ENCODE measurements at regions not wholly inside any gene's neighbourhood (a gene's known extent, or its start where the extent isn't known, plus 50 kb on each side); places are given as distances from the start of the nearest gene placed in this dataset.

GRCh38 chr4:22045051-22045630 is 96.6 kb upstream of the KCNIP4 start:
- no peak for DNase-seq
- no peaks in the 10 kb centered on the region for H3K4me1 ChIP-seq (replicated peaks; ENCODE audit: insufficient read depth)
- H3K4me3 ChIP-seq = no peak overlapping the region
- no peak overlapping the region for H3K4me2 ChIP-seq
- CTCF ChIA-PET = no interaction called here
- no peaks in the 10 kb centered on the region for H3K27me3 ChIP-seq (ENCODE audit: insufficient read depth, low read depth)
- no peaks in the 10 kb centered on the region for H3K79me2 ChIP-seq (ENCODE audit: low read depth)
- H3K9me2 ChIP-seq (ENCODE audit: insufficient read depth) = no peaks in the 10 kb centered on the region
- BruUV-seq (replicated peaks) = no TSS peak
- H3K9me3 ChIP-seq (ENCODE audit: insufficient read depth, low read depth) = no peaks in the 10 kb centered on the region
- no peaks in the 10 kb centered on the region for H3F3A ChIP-seq (ENCODE audit: insufficient read depth, low read depth)
- no peaks in the 10 kb centered on the region for H4K20me1 ChIP-seq (ENCODE audit: insufficient read depth)
- no peak overlapping the region for H2AFZ ChIP-seq
- H3K36me3 ChIP-seq (ENCODE audit: low read depth) = no peaks in the 10 kb centered on the region
- POLR2A ChIA-PET (ENCODE audit: unreplicated experiment) = no interaction called here
- no peak overlapping the region for H3K27ac ChIP-seq
- no peak for TF ChIP-seq EZH2 (IDR thresholded peaks at IDR 0.05; ENCODE audit: low read depth)
- TF ChIP-seq, protein P1, sequence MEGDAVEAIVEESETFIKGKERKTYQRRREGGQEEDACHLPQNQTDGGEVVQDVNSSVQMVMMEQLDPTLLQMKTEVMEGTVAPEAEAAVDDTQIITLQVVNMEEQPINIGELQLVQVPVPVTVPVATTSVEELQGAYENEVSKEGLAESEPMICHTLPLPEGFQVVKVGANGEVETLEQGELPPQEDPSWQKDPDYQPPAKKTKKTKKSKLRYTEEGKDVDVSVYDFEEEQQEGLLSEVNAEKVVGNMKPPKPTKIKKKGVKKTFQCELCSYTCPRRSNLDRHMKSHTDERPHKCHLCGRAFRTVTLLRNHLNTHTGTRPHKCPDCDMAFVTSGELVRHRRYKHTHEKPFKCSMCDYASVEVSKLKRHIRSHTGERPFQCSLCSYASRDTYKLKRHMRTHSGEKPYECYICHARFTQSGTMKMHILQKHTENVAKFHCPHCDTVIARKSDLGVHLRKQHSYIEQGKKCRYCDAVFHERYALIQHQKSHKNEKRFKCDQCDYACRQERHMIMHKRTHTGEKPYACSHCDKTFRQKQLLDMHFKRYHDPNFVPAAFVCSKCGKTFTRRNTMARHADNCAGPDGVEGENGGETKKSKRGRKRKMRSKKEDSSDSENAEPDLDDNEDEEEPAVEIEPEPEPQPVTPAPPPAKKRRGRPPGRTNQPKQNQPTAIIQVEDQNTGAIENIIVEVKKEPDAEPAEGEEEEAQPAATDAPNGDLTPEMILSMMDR (conservative IDR thresholded peaks at IDR 0.05) = no peak
- intact Hi-C loops (cut with micrococcal nuclease; ENCODE audit: unreplicated experiment) = no loop called here

DNA sequence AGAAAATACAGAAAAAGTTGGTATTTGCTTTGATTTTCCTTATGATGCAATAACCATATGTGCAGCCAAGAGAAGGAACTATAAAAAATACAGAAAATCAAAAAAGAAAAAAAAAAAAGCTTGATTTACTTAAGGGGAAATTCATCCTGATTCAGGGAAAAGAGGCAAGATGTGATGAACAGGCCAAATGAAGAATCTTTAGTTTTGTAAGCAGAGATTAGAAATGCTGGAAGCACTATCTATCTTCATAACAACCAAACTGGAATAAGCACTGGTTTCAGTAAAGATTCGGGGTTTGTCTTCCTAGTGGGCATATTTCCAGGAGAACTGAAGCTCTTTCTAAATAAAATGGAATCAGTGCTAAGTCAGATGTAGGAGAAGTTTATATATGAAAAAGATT is 82.9 kb upstream of the KCNIP4 start:
- Histone ChIP-seq H3K27me3 (ENCODE audit: insufficient read depth, low read depth) (no peaks in the 10 kb centered on the region), H3K4me2 (no peak overlapping the region), H3K9me2 (ENCODE audit: insufficient read depth) (no peaks in the 10 kb centered on the region), H4K20me1 (ENCODE audit: insufficient read depth) (no peaks in the 10 kb centered on the region), H3F3A (ENCODE audit: insufficient read depth, low read depth) (no peaks in the 10 kb centered on the region), H3K27ac (no peak overlapping the region), H3K79me2 (ENCODE audit: low read depth) (no peaks in the 10 kb centered on the region), H2AFZ (no peak overlapping the region), H3K36me3 (ENCODE audit: low read depth) (no peaks in the 10 kb centered on the region), H3K4me1 (replicated peaks; ENCODE audit: insufficient read depth) (no peaks in the 10 kb centered on the region), H3K9me3 (ENCODE audit: insufficient read depth, low read depth) (no peaks in the 10 kb centered on the region), H3K4me3 (no peak overlapping the region)
- ChIA-PET POLR2A (ENCODE audit: unreplicated experiment) (no interaction called here), CTCF (no interaction called here)
- no TSS peak for BruUV-seq (replicated peaks)
- TF ChIP-seq, protein P1 (conservative IDR thresholded peaks at IDR 0.05) = no peak
- TF ChIP-seq EZH2 (IDR thresholded peaks at IDR 0.05; ENCODE audit: low read depth) = no peak
- no peak for DNase-seq
- intact Hi-C loops (cut with micrococcal nuclease; ENCODE audit: unreplicated experiment) = no loop called here

GRCh38 chr4:22030881-22031280 is 82.3 kb upstream of the KCNIP4 start:
- intact Hi-C loops (cut with micrococcal nuclease; ENCODE audit: unreplicated experiment) = no loop called here
- H3K27me3 ChIP-seq (ENCODE audit: insufficient read depth, low read depth) = no peaks in the 10 kb centered on the region
- BruUV-seq (replicated peaks) = no TSS peak
- no peaks in the 10 kb centered on the region for H3F3A ChIP-seq (ENCODE audit: insufficient read depth, low read depth)
- no peak for TF ChIP-seq EZH2 (IDR thresholded peaks at IDR 0.05; ENCODE audit: low read depth)
- TF ChIP-seq, protein P1 (conservative IDR thresholded peaks at IDR 0.05) = no peak
- H3K4me2 ChIP-seq = no peak overlapping the region
- CTCF ChIA-PET = no interaction called here
- no peaks in the 10 kb centered on the region for H3K79me2 ChIP-seq (ENCODE audit: low read depth)
- H3K9me2 ChIP-seq (ENCODE audit: insufficient read depth) = no peaks in the 10 kb centered on the region
- H3K4me1 ChIP-seq (replicated peaks; ENCODE audit: insufficient read depth) = no peaks in the 10 kb centered on the region
- no peaks in the 10 kb centered on the region for H3K9me3 ChIP-seq (ENCODE audit: insufficient read depth, low read depth)
- no peak overlapping the region for H3K4me3 ChIP-seq
- no peak overlapping the region for H3K27ac ChIP-seq
- no peaks in the 10 kb centered on the region for H4K20me1 ChIP-seq (ENCODE audit: insufficient read depth)
- H3K36me3 ChIP-seq (ENCODE audit: low read depth) = no peaks in the 10 kb centered on the region
- H2AFZ ChIP-seq = no peak overlapping the region
- DNase-seq = no peak
- POLR2A ChIA-PET (ENCODE audit: unreplicated experiment) = no interaction called here

Measured in PC-9 (cell line).